ENCODE measurements at regions not wholly inside any gene's neighbourhood (a gene's known extent, or its start where the extent isn't known, plus 50 kb on each side); places are given as distances from the start of the nearest gene placed in this dataset.

DNA sequence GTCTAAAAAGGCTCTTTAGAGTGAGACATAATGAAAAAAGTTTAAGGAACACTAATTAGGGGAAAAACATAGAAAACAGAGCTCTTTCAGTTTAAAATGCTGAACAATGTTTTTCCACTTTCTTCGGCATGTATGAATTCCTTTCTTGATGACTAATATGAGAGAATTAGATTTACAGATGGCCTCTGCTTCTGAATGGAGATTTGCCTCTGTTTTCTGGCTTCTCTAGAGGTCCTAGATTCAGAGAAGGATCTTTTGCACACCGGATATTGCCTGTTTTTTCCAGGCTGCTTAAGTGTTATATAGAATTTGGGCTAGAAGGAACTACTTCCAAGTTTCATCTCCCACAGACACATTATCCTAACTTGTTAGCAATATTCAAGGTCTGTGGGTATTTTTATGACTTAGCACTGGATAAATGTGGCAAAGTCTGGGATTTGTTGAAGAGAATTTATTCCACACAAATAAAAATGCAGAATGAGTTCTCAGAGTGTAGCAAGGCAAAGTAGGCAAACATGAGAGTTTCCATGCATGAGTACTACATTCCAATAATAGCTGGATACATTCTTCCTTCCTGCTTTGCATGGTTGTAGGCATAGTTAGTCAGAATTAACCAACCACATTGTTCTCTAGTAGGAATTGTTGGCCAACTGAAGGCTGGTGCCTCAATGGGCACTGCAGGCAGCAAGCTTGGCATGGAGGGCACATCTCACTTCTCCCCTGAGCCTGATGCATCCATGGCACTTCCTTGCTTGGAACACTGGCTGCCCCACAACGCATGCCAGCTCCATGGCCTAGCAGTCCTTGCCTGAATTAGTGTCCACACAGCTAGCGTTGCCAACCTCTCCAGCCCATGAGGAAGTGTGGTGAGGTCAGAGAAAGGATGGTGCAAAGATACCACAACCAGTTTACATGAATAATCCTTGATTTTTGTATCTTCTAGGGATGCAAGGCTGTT is 224.2 kb downstream of the CLIC5 start:
- no peak for DNase-seq

GRCh38 chr6:45789238-45789637 is 226.4 kb downstream of the CLIC5 start:
- no peak for DNase-seq

- no peak for DNase-seq
Measured at GRCh38 chr6:45787384-45787783, 228.3 kb downstream of the CLIC5 start.

- no peak for DNase-seq
Measured at GRCh38 chr6:45786355-45786781, 229.3 kb downstream of the CLIC5 start.

- no peak for DNase-seq
Measured at GRCh38 chr6:45784250-45784649, 231.4 kb downstream of the CLIC5 start.

GRCh38 chr6:45783716-45784115 is 231.9 kb downstream of the CLIC5 start:
- DNase-seq = no peak

GRCh38 chr6:45781890-45782289 is 233.8 kb downstream of the CLIC5 start:
- no peak for DNase-seq

DNA sequence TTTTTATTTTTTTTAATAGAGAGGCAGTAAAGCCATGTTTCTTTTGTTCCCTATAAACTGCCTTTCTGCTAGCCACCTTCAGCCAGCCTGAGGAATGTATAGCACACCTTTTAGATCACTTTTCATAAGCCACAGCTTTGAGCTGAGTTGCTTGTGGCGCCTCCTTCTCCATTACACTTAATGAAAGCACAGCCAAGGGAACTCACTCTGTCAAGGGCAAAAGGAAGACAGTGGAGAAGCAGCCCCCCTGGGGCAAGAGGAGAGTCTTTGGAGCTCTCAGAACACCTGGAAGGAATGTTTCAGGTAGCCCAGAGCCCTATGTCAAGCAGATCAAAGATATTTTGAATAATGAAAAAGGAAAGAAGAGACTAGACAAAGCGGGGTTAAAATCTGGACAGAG is 235.1 kb downstream of the CLIC5 start:
- no peak for DNase-seq

DNA sequence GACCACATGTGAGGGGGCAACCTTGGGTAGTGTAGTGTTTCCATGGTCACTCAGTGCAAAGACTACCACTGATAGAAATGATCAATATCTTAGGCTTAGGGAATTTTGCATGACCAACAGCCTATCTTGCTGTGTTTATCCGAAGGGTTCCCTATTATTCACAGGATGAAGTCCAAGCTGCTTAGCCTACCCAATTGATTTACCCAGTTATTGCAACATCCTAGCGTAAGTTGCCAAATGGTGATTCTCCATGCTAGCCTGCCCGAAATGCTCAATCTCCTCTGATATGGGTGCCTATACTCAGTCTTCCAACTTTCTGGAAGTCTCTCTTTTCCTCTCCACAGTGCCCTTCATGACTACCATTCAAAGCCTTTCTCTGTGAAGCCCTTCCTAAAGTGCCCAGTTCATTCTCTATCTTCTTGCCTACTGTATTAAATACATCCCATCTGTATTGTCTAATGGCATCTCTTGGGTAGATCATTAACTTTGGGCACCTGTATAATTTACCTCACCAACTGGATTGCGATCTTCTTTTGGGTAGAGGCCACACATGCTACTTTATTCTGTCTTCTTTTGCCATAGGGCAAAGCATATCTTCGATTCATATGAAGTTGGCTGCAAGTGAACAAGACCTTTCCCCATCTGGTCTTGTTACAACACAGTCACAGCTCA is 240.5 kb downstream of the CLIC5 start:
- no peak for DNase-seq

GRCh38 chr6:45773906-45774305 is 241.8 kb downstream of the CLIC5 start:
- no peak for DNase-seq

GRCh38 chr6:45772886-45773495 is 242.7 kb downstream of the CLIC5 start:
- no peak for DNase-seq

- no peak for DNase-seq
Measured at GRCh38 chr6:45772051-45772450, 243.6 kb downstream of the CLIC5 start.

DNA sequence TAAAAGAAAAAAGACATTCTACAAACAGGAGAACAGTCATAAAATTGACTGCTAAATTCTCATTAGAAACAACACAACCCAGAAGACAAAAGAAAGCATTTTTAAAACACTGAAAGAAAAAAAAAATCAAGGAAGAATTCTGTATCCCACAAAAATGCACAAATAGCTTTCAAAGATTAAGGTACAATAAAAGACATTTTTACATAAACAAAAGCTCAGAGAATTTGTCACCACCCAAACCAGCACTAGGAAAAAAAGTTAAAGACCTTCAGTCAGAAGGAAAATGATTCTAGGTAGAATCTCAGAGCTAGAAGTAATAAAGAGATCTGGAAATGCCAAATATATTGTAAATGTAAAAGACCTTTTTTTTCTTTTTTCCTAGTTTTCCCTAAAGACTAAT is 252.4 kb downstream of the CLIC5 start:
- DNase-seq = no peak

GRCh38 chr6:45759472-45759810 is 256.2 kb downstream of the CLIC5 start:
- DNase-seq = no peak

DNA sequence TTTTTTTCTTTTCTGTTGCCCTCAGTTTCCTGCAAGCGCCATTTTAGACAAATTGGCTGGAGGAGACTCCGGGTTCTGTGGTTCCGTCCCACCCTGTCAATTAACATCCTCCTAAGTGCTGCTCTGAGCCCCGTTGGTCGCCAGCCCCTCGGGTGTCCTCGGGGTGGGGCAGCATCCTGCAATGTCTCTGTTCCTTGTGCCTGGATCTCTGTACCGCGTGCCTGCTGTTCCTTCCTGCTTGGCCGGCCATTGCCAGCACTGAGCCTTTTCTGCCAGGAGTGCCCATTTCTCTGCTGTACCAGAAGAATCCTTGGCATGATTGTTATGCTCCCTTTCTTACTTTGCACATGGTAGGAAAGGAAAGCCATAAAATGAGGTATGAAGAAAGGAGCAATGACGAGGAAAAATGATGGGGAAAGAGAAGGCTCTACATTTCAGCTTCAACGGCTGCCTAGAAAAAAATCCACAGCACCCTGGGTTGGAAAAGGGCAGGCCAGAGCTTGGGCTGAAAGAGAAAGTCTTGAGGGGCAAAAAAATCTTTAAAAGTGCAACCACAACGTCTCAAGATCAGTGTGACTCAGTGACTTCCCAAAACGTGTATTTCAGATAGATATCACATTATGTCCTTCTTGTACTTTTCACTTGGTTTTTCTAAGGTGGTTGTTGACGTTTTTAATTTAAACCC is 256.7 kb downstream of the CLIC5 start:
- DNase-seq = no peak

DNA sequence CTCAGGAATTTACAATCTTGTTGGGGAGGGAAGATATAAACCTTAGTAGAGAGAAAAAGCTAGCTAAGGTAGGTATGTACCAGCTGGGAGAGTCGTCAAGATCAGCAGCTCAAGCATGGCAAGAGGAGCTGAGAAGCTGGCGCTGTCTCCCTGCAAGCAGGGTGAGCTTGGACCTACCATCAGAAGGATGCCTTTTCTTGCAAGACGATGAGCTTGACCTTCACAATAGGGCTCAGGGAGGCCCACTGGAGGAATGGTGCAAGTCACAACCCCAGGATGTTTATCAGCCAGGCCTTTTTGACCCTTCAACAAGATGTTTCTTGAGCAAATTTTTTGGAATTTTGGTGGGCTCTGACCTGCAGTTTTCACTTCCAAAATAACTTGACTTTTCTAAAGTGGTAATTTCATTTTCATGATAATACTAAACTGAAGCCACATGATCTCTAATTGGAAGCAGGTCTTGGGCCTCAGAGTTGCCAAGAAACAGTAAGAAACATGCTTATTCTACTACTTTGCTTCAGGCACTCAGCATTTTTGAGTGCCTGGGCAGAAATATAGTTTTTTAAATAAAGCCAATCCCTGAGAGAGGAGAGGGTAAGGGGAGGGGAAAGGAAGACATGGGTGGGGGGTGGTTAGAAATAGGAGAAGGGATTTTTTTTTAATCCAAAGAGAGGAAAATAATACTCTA is 258.1 kb downstream of the CLIC5 start:
- no peak for DNase-seq

GRCh38 chr6:45756606-45757005 is 259.1 kb downstream of the CLIC5 start:
- no peak for DNase-seq

DNA sequence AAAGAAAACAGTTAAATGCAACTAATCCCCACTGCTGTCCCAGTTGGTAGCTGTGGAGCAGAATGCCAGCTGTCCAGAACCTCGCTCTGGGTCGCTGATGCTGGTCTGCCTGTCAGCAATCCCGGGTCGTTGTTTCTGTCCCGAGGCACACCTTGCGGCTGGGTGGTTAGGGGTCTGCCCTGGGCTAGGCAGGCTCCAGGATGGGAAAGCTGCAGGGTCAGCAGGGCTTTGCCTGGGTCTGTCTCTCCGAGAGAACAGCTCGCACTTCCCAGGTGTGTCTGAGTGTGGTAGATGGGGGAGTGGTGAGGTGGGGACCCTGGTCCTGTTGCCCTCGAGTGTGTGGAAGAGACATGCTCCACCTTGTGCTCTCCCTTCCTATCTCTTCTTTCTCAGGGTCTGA is 261.2 kb downstream of the CLIC5 start:
- no peak for DNase-seq

- no peak for DNase-seq
Measured at GRCh38 chr6:45746046-45746445, 269.6 kb downstream of the CLIC5 start.

GRCh38 chr6:45743028-45743615 is 272.5 kb downstream of the CLIC5 start:
- no peak for DNase-seq

- DNase-seq = no peak
Measured at GRCh38 chr6:45742591-45742990, 273.1 kb downstream of the CLIC5 start.

- no peak for DNase-seq
Measured at GRCh38 chr6:45741437-45742171, 274.1 kb downstream of the CLIC5 start.
